Urothelium cell line (cell line): ENCODE measurements at regions not wholly inside any gene's neighbourhood (a gene's known extent, or its start where the extent isn't known, plus 50 kb on each side); places are given as distances from the start of the nearest gene placed in this dataset.
A peak's percentile ranks its signal among the peaks of the same experiment; 100 is the strongest.
"Not testable (repeated sequence)": the region's sequence is repeated elsewhere in the genome, so short reads cannot be mapped to it uniquely, and the experiment has no call there.

ENCODE experiments used
- DNase-seq: peaks from one replicate; pipeline ENCODE4 v3.0.0; 2011; ENCODE audit warnings: low spot score, mixed read lengths
- FAIRE-seq: peaks from 2 replicates; lab custom pipeline; 2011; peaks lifted over from hg19 to GRCh38; lab: Jason Lieb, UNC

DNA sequence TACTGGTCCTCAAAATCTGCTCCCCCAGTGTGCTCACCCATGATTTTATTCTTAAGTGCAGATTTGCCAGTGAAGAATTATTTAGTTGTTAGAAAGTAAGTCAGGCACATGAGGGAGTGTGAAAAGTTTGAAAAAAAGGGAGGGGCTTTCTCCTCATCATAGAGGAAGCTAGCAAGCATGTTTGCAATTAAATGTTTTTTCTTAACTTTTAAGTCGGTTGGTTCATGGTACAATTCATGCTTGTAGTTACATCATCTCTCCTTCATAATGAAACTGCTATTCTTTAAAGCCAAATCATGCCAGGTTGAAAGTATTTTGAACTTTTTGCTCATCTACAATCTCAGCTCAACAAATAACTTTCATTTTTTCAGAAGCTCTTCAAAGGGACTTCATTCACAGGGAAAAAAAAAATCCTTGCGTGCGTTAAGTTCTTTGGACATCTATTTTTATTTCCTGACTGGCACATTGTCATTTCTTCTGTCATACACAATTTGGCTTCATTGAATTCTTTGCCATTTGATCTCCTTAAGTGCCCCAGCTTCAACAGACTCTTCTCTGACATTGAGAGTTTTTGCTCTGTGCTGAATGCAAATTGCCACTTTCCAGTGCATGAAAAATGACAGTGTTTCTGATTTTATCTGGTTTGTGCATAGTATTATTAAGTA is 456.9 kb downstream of the TMEM232 start:
- FAIRE-seq (no peak), DNase-seq (no peak)

DNA sequence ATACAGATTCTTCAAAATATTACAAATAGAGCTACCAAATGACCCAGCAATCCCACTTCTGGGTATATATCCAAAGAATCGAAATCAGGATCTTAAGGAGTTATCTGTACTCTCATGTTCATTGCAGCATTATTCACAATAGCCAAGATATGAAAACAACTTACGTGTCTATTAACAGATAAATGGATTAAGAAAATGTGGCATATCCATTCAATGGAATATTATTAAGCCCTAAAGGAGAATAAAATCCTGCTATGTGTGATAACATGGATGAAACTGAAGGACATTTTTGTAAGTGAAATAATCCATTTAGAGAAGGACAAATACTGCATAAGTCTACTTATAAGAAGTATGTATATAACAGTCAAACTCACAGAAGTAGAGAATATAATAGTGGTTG is 450.6 kb downstream of the TMEM232 start:
- no peak for FAIRE-seq

DNA sequence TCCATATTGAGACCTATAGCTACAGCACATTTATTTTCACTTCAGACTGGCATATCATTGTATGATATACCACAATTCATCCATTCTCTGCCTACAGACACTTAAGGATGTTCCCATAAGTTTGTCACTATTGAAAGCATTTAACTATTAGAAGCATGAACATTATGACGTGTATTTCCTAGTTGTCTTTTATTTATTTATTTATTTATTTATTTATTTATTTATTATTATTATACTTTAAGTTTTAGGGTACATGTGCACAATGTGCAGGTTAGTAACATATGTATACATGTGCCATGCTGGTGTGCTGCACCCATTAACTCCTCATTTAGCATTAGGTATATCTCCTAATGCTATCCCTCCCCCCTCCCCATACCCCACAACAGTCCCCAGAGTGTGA is 448.0 kb downstream of the TMEM232 start:
- FAIRE-seq, DNase-seq: not testable (repeated sequence)

More for the DNA sequence above, 450.6 kb downstream of the TMEM232 start:
- DNase-seq = no peak

DNA sequence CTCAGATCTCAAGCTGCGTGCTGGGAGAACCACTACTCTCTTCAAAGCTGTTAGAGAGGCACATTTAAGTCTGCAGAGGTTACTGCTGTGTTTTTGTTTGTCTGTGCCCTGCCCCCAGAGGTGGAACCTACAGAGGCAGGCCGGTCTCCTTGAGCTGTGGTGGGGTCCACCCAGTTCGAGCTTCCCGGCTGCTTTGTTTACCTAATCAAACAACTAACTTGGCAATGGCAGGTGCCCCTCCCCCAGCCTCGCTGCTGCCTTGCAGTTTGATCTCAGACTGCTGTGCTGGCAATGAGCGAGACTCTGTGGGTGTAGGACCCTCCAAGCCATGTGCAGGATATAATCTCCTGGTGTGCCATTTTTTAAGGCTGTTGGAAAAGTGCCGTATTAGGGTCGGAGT is 442.4 kb downstream of the TMEM232 start:
- not testable (repeated sequence) for DNase-seq, FAIRE-seq

DNA sequence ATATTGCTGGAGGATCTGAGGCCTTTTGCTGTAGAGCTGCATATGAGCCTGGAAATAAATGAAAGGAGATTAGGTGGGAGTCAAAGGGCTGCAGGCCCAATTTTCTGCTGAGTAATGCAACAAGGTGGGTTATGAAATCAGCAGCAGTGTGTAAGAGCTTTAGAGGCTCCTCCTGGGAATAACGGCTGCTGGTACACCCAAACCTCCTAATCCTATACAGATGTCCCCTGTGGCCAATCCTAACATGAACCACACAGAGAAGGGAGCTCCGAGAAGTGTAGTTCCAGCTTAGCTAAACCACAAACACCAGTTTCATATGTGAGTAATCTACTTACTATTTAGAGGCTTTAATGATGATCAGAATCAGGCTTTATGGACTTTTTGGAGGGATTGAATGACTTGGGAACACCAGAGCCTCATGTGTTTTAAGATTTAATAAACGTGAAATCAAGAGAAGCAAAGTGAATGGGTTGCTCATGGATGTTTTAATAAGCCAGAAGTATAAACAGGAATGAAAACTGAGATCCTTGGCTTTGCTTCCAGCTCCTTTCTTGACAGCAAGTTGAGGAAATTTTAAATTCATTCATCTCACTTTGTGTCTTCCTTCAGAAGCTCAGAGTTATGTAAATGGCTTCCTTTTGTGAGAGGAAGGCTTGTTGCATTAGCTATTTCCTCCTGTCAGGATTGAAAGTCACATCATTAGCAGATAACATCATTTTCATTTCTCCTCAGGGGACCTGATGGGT is 437.5 kb downstream of the TMEM232 start:
- FAIRE-seq = no peak
- peak; percentile 17 for DNase-seq

DNA sequence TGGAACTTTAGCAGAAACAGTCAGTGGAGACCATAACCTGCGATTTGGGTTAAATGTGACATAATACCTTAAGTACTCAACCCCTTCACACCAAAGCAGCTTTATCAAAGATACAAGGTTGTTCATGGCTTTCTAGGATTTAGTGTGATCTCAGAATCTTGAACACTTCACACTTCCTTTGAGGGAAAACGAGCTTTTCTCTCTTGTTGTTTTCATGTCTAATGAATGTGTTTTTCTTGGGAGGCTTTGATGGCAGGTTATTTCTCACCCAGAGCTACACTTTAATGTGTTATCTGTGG is 437.0 kb downstream of the TMEM232 start:
- no peak for DNase-seq
- FAIRE-seq = no peak

DNA sequence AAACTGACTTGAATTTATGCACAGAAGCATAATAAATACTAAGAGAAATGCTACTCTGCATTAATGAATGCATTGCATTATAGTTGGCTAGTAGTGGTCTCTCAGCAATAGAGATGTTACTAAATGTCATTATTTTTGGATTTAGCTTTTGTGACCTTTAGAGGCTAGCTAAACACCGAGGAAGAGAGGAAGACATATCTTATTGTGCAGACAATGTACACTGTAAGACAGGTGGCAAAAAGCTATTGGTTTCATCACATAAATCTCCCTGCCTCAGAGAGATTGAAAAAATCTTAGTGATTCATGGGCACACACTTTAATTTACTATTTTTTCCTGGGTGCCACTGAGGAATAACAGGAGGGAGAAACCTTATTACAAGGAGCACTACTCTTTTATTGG is 435.9 kb downstream of the TMEM232 start:
- DNase-seq (no peak), FAIRE-seq (no peak)

DNA sequence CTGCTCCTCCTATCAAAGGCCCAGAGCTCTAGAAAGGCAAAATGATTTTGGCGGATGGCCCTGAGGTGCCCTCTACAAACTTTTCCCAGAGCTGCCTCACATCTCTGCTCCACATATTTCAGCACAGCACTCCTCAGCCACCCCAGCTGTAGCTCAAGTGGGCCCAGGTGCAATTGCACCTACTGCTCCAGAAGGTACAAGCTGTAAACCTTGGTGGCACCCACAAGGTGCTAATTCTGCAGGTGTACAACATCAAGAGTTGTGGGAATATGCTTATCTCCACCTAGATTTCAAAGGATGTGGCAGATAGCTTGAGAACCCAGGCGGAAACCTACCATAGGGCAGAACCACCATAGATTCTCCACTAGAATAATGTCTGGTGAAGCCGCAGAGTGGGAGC is 432.2 kb downstream of the TMEM232 start:
- no peak for FAIRE-seq
- DNase-seq = no peak

DNA sequence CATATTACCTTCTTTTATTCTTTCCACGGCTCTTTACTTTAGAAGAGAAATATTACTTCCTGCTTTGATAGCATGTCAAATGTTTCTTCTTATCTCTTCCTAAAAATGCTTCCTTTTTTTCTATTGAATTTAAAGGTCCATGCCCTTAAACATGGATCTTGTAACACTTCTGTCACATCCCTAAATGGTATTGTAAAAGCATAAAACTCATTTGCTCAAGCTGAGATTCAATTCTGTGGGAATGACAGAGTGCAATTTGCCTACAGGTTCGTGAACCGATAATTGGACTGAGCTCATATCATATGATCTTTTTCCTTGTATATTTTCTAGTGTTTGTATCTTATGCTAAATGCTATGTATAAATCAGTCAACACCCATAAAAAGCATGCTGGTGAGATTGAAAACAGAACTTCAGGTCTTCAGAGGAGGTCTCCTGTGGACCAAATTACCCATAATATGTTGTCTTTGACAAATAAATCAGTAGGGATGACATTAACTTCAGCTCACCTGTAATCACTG is 429.3 kb downstream of the TMEM232 start:
- DNase-seq = no peak
- no peak for FAIRE-seq

DNA sequence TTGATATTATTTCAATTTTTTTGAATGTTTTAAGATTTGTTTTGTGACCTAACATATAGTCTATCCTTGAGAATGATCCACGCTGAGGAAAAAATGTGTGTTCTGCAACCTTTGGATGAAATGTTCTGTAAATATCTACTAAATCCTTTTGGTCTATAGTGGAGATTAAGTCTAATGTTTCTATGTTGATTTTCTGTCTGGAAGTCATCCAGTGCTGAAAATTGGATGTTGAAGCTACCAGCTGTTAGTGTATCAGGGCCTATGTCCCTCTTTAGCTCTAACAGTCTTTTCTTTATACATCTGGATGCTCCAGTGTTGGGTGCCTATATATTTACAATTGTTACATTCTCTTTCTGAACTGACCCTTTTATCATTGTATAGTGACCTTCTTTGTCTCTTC is 422.3 kb downstream of the TMEM232 start:
- FAIRE-seq = no peak
- DNase-seq = no peak

DNA sequence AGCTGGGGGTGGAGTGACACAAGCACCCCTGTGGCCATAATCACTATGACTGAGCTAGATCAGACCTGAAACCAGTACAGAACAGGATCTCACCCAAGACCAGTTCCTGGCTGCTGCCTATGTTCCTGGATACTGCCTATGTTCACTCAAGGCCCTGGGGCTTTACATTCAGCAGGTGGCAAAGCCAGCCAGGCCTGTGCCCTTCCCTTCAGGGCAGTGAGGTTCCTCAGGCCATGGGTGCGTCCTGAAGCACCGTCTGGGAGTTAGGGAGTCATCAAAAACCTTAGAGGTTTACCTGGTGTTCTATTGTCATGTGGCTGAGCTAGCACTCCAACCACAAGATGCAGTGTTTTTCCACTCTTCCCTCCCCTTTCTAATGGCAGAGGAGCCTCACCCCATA is 419.8 kb downstream of the TMEM232 start:
- FAIRE-seq = no peak
- DNase-seq = no peak

DNA sequence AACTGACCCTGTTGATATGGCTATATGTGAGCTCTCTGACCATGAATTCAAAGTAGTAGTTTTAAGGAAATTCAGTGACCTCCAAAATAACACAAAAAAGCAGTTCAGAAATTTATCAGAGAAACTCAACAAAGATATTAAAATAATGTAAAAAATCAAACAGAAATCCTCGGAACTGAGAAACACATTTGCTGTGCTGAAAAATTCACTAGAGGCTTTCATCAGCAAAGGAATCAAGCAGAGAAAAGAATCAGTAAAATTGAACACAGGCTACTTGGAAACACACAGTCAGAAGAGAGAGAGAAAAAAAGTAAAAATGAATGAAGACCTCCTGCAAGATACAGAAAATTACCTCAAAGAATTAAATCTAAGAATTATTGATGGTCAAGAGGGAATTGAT is 417.2 kb downstream of the TMEM232 start:
- FAIRE-seq (no peak), DNase-seq (no peak)

DNA sequence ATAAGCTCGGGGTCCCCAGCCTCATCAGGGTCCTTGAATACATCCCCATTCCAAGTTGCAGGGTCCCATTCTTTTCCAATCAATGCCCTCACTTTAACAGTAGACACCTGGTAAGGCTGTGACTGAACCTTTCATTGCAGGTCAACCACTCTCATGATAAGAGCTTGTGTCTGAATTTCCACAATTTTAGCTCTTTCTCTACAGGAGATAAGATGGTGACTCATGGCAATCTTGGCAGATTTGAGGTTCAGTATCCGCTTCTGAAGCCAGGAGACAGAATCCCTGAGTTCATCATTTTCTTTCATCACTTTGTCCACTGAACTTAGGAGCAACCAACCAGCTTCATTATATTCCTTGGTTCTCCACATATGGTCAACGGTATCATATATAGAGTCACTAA is 409.9 kb downstream of the TMEM232 start:
- DNase-seq, FAIRE-seq: not testable (repeated sequence)

DNA sequence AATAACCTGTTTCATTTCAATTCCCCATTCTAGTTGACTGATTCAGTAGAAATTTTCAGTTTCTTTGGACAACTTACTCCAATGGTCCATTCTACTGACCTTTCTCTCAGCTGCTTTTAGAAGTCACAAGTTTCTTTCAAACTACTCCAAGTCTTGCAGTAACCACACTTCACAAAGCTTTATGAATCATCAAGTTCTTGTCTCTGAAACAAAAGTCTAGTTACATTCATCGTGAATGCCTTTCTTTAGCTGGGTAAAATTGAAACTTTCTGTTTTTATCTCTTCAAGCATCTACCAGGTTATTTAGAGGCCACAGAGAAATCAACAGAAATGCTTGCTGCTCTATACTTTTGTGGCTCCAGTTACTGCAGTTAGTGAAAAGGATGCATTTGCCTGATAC is 405.4 kb downstream of the TMEM232 start:
- FAIRE-seq = no peak
- no peak for DNase-seq

DNA sequence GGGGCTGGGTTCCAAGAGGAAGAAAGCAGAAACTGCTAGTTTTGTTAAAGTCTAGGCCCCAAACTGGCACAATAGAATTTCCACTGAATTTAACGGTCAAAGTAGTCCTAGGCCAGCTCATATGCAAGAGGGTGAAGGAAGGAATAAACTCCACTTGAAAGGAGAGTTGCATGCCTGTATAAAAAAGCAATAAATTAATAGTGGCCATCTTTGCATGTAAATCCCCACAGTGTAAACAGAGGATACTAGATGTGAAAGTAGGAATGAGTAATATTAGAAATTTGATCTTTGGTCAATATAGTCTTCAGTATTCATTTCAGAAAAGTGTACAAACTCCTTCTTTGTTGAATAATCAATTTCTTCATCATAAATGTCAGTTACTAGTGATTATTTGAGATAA is 403.1 kb downstream of the TMEM232 start:
- FAIRE-seq (no peak), DNase-seq (no peak)

DNA sequence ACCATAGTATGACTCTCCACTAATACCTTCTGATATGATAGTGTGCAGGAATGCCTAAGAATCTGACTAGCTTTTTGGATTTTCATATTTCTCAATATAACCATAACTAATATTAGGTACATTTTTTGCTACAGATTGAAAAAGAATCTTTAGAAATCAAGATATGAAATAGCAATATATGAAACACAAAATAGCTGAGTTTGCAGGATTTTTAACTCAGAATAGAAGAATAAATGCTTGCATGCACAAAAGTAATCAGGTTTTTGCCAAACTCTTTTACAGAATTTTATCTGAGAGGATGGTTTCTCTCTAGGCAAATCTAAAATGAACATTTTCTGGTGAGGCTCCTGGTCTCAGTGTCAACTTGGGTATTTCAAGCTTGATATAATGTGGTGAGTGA is 402.6 kb downstream of the TMEM232 start:
- no peak for FAIRE-seq
- DNase-seq = no peak

DNA sequence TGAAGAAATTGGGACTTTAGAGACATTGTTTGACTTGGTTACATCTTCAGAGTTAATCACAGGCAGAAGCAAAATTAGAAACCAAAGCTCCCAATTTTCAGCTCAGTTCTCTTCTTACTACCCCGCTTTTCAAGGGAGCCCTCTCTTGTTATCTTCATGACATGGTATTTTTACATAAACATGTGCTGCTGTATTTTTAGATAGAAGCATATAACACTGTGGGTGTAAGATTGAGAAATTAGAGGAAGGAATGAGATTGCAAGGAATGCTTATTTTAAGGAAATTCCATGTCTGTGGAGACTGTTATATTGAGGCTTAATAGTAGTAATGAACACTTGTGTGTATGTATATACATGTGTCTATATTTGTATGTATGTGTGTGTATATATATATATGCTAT is 401.6 kb downstream of the TMEM232 start:
- FAIRE-seq (no peak), DNase-seq (no peak)

DNA sequence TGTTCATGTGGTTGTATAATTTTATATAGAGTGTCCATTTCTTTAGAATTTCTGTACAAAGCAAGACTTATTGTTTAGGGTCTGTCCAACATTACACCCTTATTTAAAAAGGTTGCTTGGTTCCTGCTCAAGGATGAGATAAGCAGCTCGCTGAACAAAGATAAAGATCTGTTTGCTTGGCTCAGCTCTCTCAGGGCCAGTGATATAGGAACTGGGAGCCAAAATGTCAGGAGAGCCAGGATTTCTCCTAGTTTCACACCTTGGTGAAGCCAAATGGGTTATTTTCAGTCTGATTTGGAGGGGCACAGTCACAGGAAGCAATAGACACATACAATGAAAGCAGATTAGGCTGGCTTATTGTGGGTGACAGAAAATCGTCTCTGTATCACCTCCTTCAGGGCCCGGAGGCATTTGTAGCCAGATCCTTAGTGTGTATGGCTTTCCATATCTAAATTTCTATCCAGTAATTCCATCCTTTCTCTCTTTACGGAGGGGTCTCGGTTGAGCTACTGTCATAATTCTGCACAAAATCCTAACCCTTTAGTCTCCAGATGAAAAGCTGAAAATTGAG is 396.4 kb downstream of the TMEM232 start:
- DNase-seq = no peak
- no peak for FAIRE-seq

DNA sequence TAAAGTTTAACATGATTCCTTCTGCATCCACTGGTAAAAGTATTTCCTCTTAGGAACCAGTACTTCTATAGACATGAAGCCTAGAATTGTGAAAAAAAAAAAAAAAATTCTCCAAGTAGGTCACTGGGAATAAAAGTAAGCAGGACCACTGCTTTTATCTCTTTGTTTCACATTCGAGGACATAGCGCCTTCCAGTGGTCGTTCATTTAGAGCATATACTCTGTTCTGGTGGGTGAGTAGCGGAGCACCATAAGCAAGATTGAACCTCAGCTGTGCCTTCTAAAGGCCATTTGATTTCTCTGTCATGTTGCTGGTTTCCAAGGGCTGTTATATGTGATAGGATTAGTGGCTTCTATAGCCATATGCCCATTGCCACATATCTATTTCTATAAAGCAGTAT is 393.1 kb downstream of the TMEM232 start:
- no peak for FAIRE-seq

DNA sequence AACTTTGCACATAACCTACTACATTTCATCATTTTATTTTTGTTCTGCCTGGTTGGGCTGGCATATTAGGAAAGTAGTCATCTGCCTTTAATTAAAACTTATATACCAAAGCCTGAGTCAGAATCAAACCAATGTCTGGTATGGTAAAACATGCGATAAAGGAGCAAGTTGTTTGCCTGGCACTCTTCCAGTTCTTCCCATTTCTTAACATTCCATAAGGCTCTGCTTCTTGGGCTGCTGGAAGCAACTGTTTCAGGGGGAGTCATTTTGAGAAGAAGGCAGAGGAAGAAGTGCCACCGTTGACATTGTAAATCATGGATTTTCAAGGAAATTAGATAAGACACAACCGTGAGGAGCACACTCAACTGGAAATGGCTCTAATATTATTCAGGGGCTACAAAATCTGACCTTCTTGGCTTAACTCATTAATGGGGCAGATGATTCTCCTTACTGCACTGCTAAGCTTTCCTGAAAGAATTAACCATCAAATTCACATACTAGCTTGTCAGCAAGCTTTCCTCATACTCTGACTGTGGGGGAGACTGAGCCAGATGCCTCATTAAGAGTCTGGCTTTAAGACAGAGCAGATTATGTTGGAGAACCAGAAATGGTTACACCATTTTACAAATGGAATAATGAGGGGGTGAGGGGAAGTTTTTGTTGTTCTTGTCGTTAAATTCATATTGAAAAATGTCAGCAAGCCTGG is 391.0 kb downstream of the TMEM232 start:
- no peak for DNase-seq
- FAIRE-seq = no peak

More for the DNA sequence above, 393.1 kb downstream of the TMEM232 start:
- DNase-seq = no peak

DNA sequence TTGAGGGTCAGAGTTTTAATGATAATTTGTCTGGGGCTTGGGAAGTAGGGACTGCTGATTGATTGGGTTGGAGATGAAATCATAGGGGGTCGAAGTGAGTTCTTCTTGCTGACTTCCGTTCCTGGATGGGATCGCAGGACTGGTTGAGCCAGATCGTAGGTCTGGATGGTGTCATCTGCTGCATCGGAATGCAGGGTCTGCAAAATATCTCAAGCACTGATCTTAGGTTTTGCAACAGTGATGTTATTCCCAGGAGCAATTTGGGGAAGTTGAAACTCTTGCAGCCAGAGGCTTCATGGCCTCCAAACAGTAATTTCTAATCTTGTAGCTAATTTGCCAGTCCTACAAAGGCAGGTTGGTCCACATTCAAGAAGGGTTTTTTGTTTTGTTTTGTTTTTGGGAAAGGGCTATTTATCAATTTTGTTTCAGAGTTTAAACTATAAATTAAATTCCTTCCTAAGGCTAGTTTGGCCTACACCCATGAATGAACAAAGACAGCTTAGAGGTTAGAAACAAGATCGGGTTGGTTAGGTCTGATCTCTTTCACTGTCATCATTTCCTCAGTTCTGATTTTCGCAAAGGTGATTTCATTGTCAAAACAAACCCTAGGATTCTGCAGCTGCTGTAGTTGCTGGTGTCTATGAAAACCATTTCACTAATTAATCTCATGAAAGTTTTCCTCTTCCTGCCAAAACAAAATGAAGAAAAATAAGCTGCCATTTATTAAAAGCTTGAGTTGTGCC is 388.0 kb downstream of the TMEM232 start:
- FAIRE-seq (no peak), DNase-seq (no peak)
